MM.1S (cell line): ENCODE measurements at regions not wholly inside any gene's neighbourhood (a gene's known extent, or its start where the extent isn't known, plus 50 kb on each side); places are given as distances from the start of the nearest gene placed in this dataset.

Source experiments
- DNase-seq: peaks from one replicate; pipeline ENCODE4 v3.0.0-alpha.2; 2015
- H2AFZ ChIP-seq: fragments of 300-600 bp; sonication (generic); 2 replicates; pipeline ENCODE4 v1.6.0; 2016; ENCODE audit warnings: antibody characterized with exemption, low read length
- H3F3A ChIP-seq: fragments of 300-600 bp; sonication (generic); 2 replicates; pipeline ENCODE4 v1.6.1; 2016; ENCODE audit warnings: mild to moderate bottlenecking, antibody characterized with exemption, low read length, moderate library complexity, mixed read lengths; ENCODE audit not compliant: insufficient read depth
- H3K27ac ChIP-seq: fragments of 300-600 bp; sonication (generic); 2 replicates; pipeline ENCODE4 v1.5.1; 2016; ENCODE audit warnings: mild to moderate bottlenecking, low read length
- H3K27me3 ChIP-seq: fragments of 300-600 bp; sonication (generic); replicated peaks from 2 replicates; pipeline ENCODE4 v1.6.0; 2016; ENCODE audit warnings: low read length; ENCODE audit not compliant: insufficient read depth
- H3K36me3 ChIP-seq: fragments of 300-600 bp; sonication (generic); replicated peaks from 2 replicates; pipeline ENCODE4 v1.6.1; 2016; ENCODE audit warnings: mild to moderate bottlenecking, low read length, mixed read lengths; ENCODE audit not compliant: insufficient read depth
- H3K4me1 ChIP-seq: fragments of 300-600 bp; sonication (generic); 2 replicates; pipeline ENCODE4 v1.6.1; 2016; ENCODE audit warnings: low read length, mixed read lengths
- H3K4me2 ChIP-seq: fragments of 300-600 bp; sonication (generic); 2 replicates; pipeline ENCODE4 v1.6.0; 2016; ENCODE audit warnings: low read depth, low read length
- H3K4me3 ChIP-seq: fragments of 300-600 bp; sonication (generic); 2 replicates; pipeline ENCODE4 v1.5.1; 2016; ENCODE audit warnings: low read length, mixed read lengths
- H3K79me2 ChIP-seq: fragments of 300-600 bp; sonication (generic); 2 replicates; pipeline ENCODE4 v1.6.1; 2016; ENCODE audit warnings: mixed run types, low read length, mixed read lengths
- H3K9ac ChIP-seq: fragments of 300-600 bp; sonication (generic); 2 replicates; pipeline ENCODE4 v1.6.1; 2016; ENCODE audit warnings: low read length, mixed read lengths
- H3K9me2 ChIP-seq: fragments of 300-600 bp; sonication (generic); replicated peaks from 2 replicates; pipeline ENCODE4 v1.6.1; 2016; ENCODE audit warnings: mild to moderate bottlenecking, low read length, mixed read lengths; ENCODE audit not compliant: insufficient read depth
- H3K9me3 ChIP-seq: fragments of 300-600 bp; sonication (generic); replicated peaks from 2 replicates; pipeline ENCODE4 v1.6.1; 2016; ENCODE audit warnings: mild to moderate bottlenecking, low read length, mixed read lengths; ENCODE audit not compliant: insufficient read depth
- H4K20me1 ChIP-seq: fragments of 300-600 bp; sonication (generic); 2 replicates; pipeline ENCODE4 v1.6.1; 2016; ENCODE audit warnings: mild to moderate bottlenecking, low read length, moderate library complexity, mixed read lengths; ENCODE audit not compliant: insufficient read depth
- CTCF ChIP-seq: fragments of 300-600 bp; sonication (generic); IDR thresholded peaks from 2 replicates; pipeline ENCODE4 v1.5.1; 2016; ENCODE audit warnings: antibody characterized with exemption, low read length, mixed read lengths
- EZH2 ChIP-seq: fragments of 300-600 bp; sonication (generic); optimal IDR thresholded peaks from 2 replicates; pipeline ENCODE3; 2017; ENCODE audit warnings: low read depth, mild to moderate bottlenecking, antibody characterized with exemption, low read length, mixed read lengths
- EZH2phosphoT487 ChIP-seq: fragments of 300-600 bp; sonication (generic); IDR thresholded peaks from 2 replicates; pipeline ENCODE4 v1.6.1; 2018; ENCODE audit warnings: antibody characterized with exemption, low read length

- Histone ChIP-seq H3K4me2 (no peak overlapping the region), H3F3A (no peaks in the 10 kb centered on the region), H3K4me1 (no peaks in the 10 kb centered on the region), H3K9me2 (no peaks in the 10 kb centered on the region), H3K4me3 (no peak overlapping the region), H3K9ac (no peak overlapping the region), H3K79me2 (no peaks in the 10 kb centered on the region), H3K27me3 (no peaks in the 10 kb centered on the region), H3K9me3 (no peaks in the 10 kb centered on the region), H3K36me3 (no peaks in the 10 kb centered on the region), H4K20me1 (no peaks in the 10 kb centered on the region), H2AFZ (no peak overlapping the region), H3K27ac (no peak overlapping the region)
- no peak for TF ChIP-seq CTCF
- TF ChIP-seq EZH2, result no peak
- TF ChIP-seq EZH2phosphoT487, result no peak
- DNase-seq, result no peak
Measured at GRCh38 chr18:44568986-44569385, 111.7 kb upstream of the SETBP1 start.

GRCh38 chr18:44569391-44570055, 111.2 kb upstream of the SETBP1 start:
- no peak overlapping the region for H3K27ac ChIP-seq
- H3K27me3 ChIP-seq, result no peaks in the 10 kb centered on the region
- H3K9me2 ChIP-seq, result no peaks in the 10 kb centered on the region
- H3K9ac ChIP-seq, result no peak overlapping the region
- H3K4me1 ChIP-seq, result no peaks in the 10 kb centered on the region
- no peak overlapping the region for H3K4me2 ChIP-seq
- no peak overlapping the region for H2AFZ ChIP-seq
- no peaks in the 10 kb centered on the region for H3K9me3 ChIP-seq
- no peaks in the 10 kb centered on the region for H3F3A ChIP-seq
- H3K36me3 ChIP-seq, result no peaks in the 10 kb centered on the region
- H3K4me3 ChIP-seq, result no peak overlapping the region
- no peaks in the 10 kb centered on the region for H3K79me2 ChIP-seq
- no peaks in the 10 kb centered on the region for H4K20me1 ChIP-seq
- TF ChIP-seq EZH2, result no peak
- TF ChIP-seq EZH2phosphoT487, result no peak
- TF ChIP-seq CTCF, result no peak
- no peak for DNase-seq

- Histone ChIP-seq H3K9ac (no peak overlapping the region), H4K20me1 (no peaks in the 10 kb centered on the region), H3K79me2 (no peaks in the 10 kb centered on the region), H3K9me2 (no peaks in the 10 kb centered on the region), H3K4me2 (no peak overlapping the region), H3K27me3 (no peaks in the 10 kb centered on the region), H2AFZ (no peak overlapping the region), H3K27ac (no peak overlapping the region), H3K36me3 (no peaks in the 10 kb centered on the region), H3K4me1 (no peaks in the 10 kb centered on the region), H3F3A (no peaks in the 10 kb centered on the region), H3K9me3 (no peaks in the 10 kb centered on the region), H3K4me3 (no peak overlapping the region)
- no peak for TF ChIP-seq EZH2phosphoT487
- TF ChIP-seq CTCF, result peak; percentile 60
- DNase-seq, result peak; percentile 40
Measured at GRCh38 chr18:44579028-44579702, 101.5 kb upstream of the SETBP1 start.
